ENCODE measurements at regions not wholly inside any gene's neighbourhood (a gene's known extent, or its start where the extent isn't known, plus 50 kb on each side); places are given as distances from the start of the nearest gene placed in this dataset.

- H2BK120ac ChIP-seq (replicated peaks; ENCODE audit: low read depth, low read length), result no peak overlapping the region
- WGBS, 2 experiments (ENCODE audit: extremely low coverage in 1 of 2, insufficient coverage in 1 of 2, insufficient read length in 1 of 2, insufficient replicate concordance in 2 of 2, low coverage in 1 of 2, low lambda C conversion rate in 2 of 2, missing lambda C conversion rate in 1 of 2), result 92% methylated on average over 2 of the region's 2 CpGs; no CpG with 5 or more reads in 1 of the 2 experiments
- no peaks in the 10 kb centered on the region for H3K36me3 ChIP-seq (ENCODE audit: control insufficient read depth in 2 of 4, insufficient read depth in 4 of 4, low read length in 3 of 4)
- H2AFZ ChIP-seq (ENCODE audit: low read length), result no peak overlapping the region
- no peak overlapping the region for H3K4me3 ChIP-seq (ENCODE audit: extremely low read depth in 1 of 4, insufficient read depth in 2 of 4, low read depth in 3 of 4, low read length in 4 of 4)
- H2BK15ac ChIP-seq (ENCODE audit: low read length), result no peak overlapping the region
- no peak overlapping the region for H4K5ac ChIP-seq (ENCODE audit: insufficient read length, low read depth, low read length)
- H3K9me3 ChIP-seq (ENCODE audit: insufficient read depth in 2 of 2, low read depth in 1 of 2, low read length in 1 of 2), result no peaks in the 10 kb centered on the region
- no peak overlapping the region for H4K91ac ChIP-seq (replicated peaks; ENCODE audit: insufficient read length, low read length)
- no peak overlapping the region for H2AK5ac ChIP-seq (ENCODE audit: low read depth, low read length)
- H2BK12ac ChIP-seq (ENCODE audit: low read depth, low read length), result no peak overlapping the region
- no peaks in the 10 kb centered on the region for H3K4me1 ChIP-seq (replicated peaks in 1 of 4; ENCODE audit: control insufficient read depth in 3 of 4, insufficient read depth in 4 of 4, low read length in 3 of 4)
- H3K4me2 ChIP-seq (ENCODE audit: insufficient read depth in 1 of 2, low read depth in 2 of 2, low read length in 2 of 2), result no peak overlapping the region
- no peak overlapping the region for H3K4ac ChIP-seq (replicated peaks; ENCODE audit: insufficient read length, low read depth, low read length)
- H3K14ac ChIP-seq (ENCODE audit: insufficient read length), result no peak overlapping the region
- CTCF ChIA-PET (ENCODE audit: partially characterized antibody), result no interaction called here
- H3K18ac ChIP-seq (ENCODE audit: extremely low read depth, low read length), result no peak overlapping the region
- no peak overlapping the region for H4K8ac ChIP-seq (ENCODE audit: extremely low read depth, insufficient read depth, low read length)
- no peak overlapping the region for H2BK5ac ChIP-seq (ENCODE audit: low read depth, low read length)
- H3K79me2 ChIP-seq (ENCODE audit: control insufficient read depth in 1 of 2, insufficient read depth in 2 of 2, low read length in 2 of 2), result no peaks in the 10 kb centered on the region
- no peaks in the 10 kb centered on the region for H4K20me1 ChIP-seq (replicated peaks in 1 of 2; ENCODE audit: control insufficient read depth in 1 of 2, insufficient read depth in 2 of 2, low read length in 2 of 2)
- no peak overlapping the region for H3K56ac ChIP-seq (replicated peaks; ENCODE audit: insufficient read length, low read depth, low read length)
- peaks cover 2% of the 10 kb centered on the region; the same call in 1 of the 2 replicates for H3K23me2 ChIP-seq (ENCODE audit: low read depth, low read length)
- H3K79me1 ChIP-seq (ENCODE audit: low read depth, low read length), result no peaks in the 10 kb centered on the region
- no peak overlapping the region for H3K9ac ChIP-seq (replicated peaks in 1 of 4; ENCODE audit: extremely low read depth in 1 of 4, low read depth in 3 of 4, low read length in 3 of 4)
- FAIRE-seq (no peak), DNase-seq (ENCODE audit: low read depth in 1 of 2, low spot score in 2 of 2) (no peak)
- H3K23ac ChIP-seq (ENCODE audit: insufficient read length), result no peak overlapping the region
- no peak overlapping the region for H3K27ac ChIP-seq (ENCODE audit: low read depth, low read length)
- H2BK20ac ChIP-seq (ENCODE audit: low read length), result no peak overlapping the region
- POLR2A ChIA-PET (ENCODE audit: partially characterized antibody), result no interaction called here
- no peaks in the 10 kb centered on the region for H3K27me3 ChIP-seq (replicated peaks in 1 of 4; ENCODE audit: control insufficient read depth in 3 of 4, extremely low read depth in 1 of 4, insufficient read depth in 3 of 4, low read length in 3 of 4)
- TF ChIP-seq POU5F1 (IDR thresholded peaks at IDR 0.05; ENCODE audit: low read depth, low read length) (no peak), HDAC6 (IDR thresholded peaks at IDR 0.05; ENCODE audit: low read depth, low read length) (no peak), KDM1A (IDR thresholded peaks at IDR 0.05; ENCODE audit: borderline replicate concordance, low read length) (no peak), ZNF274 (IDR thresholded peaks at IDR 0.05; ENCODE audit: borderline replicate concordance, extremely low read depth, low read length) (no peak), BACH1 (IDR thresholded peaks at IDR 0.05; ENCODE audit: low read length) (no peak), PHF8 (conservative IDR thresholded peaks at IDR 0.05; ENCODE audit: low read depth, low read length) (no peak), SIX5 (IDR thresholded peaks at IDR 0.05; ENCODE audit: low read depth, low read length) (no peak), SUZ12 (IDR thresholded peaks at IDR 0.05; ENCODE audit: low read length) (no peak), TBP (IDR thresholded peaks at IDR 0.05; ENCODE audit: low read depth, low read length) (no peak), JUN (IDR thresholded peaks at IDR 0.05; ENCODE audit: low read depth, low read length) (no peak), CREB1 (IDR thresholded peaks at IDR 0.05) (no peak)
- TF ChIP-seq, protein P1, sequence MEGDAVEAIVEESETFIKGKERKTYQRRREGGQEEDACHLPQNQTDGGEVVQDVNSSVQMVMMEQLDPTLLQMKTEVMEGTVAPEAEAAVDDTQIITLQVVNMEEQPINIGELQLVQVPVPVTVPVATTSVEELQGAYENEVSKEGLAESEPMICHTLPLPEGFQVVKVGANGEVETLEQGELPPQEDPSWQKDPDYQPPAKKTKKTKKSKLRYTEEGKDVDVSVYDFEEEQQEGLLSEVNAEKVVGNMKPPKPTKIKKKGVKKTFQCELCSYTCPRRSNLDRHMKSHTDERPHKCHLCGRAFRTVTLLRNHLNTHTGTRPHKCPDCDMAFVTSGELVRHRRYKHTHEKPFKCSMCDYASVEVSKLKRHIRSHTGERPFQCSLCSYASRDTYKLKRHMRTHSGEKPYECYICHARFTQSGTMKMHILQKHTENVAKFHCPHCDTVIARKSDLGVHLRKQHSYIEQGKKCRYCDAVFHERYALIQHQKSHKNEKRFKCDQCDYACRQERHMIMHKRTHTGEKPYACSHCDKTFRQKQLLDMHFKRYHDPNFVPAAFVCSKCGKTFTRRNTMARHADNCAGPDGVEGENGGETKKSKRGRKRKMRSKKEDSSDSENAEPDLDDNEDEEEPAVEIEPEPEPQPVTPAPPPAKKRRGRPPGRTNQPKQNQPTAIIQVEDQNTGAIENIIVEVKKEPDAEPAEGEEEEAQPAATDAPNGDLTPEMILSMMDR (IDR thresholded peaks at IDR 0.05; ENCODE audit: control extremely low read depth in 1 of 3, insufficient read depth in 1 of 3, low read depth in 1 of 3, low read length in 3 of 3), result no peak
- TF ChIP-seq, protein P2, sequence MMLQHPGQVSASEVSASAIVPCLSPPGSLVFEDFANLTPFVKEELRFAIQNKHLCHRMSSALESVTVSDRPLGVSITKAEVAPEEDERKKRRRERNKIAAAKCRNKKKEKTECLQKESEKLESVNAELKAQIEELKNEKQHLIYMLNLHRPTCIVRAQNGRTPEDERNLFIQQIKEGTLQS (IDR thresholded peaks at IDR 0.05; ENCODE audit: insufficient read depth, low read depth, low read length), result no peak
These were observed 165.4 kb upstream of the CPNE8 start for GRCh38 chr12:39070775-39071174.
